Mesendoderm (in vitro differentiated cells): ENCODE measurements at regions not wholly inside any gene's neighbourhood (a gene's known extent, or its start where the extent isn't known, plus 50 kb on each side); places are given as distances from the start of the nearest gene placed in this dataset.
A peak's percentile ranks its signal among the peaks of the same experiment; 100 is the strongest.

Source experiments
- DNase-seq: peaks from one replicate; pipeline ENCODE4 v3.0.0; 2013
- H2AK5ac ChIP-seq: 2 replicates; pipeline ENCODE4 v1.6.1; 2013; ENCODE audit warnings: low read length, inconsistent platforms
- H2BK120ac ChIP-seq: 2 replicates; pipeline ENCODE4 v1.6.1; 2013; ENCODE audit warnings: low read depth, mild to moderate bottlenecking, low read length, moderate library complexity, mixed read lengths
- H2BK15ac ChIP-seq: replicated peaks from 2 replicates; pipeline ENCODE4 v1.6.1; 2013; ENCODE audit warnings: low read depth, mild to moderate bottlenecking, moderate library complexity
- H2BK5ac ChIP-seq: 2 replicates; pipeline ENCODE4 v1.6.1; 2013; ENCODE audit warnings: low read length, inconsistent platforms
- H3K18ac ChIP-seq: 2 replicates; pipeline ENCODE4 v1.6.1; 2013; ENCODE audit warnings: mild to moderate bottlenecking, low read length, mixed read lengths
- H3K23ac ChIP-seq: one replicate; pipeline ENCODE4 v1.6.1; 2013; ENCODE audit warnings: low read length
- H3K27ac ChIP-seq: 2 replicates; pipeline ENCODE4 v1.5.1; 2013; ENCODE audit warnings: low read depth, mild to moderate bottlenecking, inconsistent platforms, low read length, moderate library complexity
- H3K27me3 ChIP-seq: 2 replicates; pipeline ENCODE4 v1.6.1; 2013; ENCODE audit warnings: low read length, control low read depth, mild to moderate bottlenecking, inconsistent platforms; ENCODE audit not compliant: insufficient read depth, poor library complexity
- H3K36me3 ChIP-seq: 2 replicates; pipeline ENCODE4 v1.6.1; 2013; ENCODE audit warnings: low read length, inconsistent platforms; ENCODE audit not compliant: control insufficient read depth, insufficient read depth
- H3K4ac ChIP-seq: one replicate; pipeline ENCODE4 v1.6.1; 2013; ENCODE audit warnings: low read depth, mild to moderate bottlenecking, low read length, moderate library complexity
- H3K4me1 ChIP-seq: 2 replicates; pipeline ENCODE4 v1.6.1; 2013; ENCODE audit warnings: low read depth, low read length, inconsistent platforms; ENCODE audit not compliant: control insufficient read depth
- H3K4me2 ChIP-seq: 2 replicates; pipeline ENCODE4 v1.6.1; 2013; ENCODE audit warnings: low read length
- H3K4me3 ChIP-seq: 2 replicates; pipeline ENCODE4 v1.5.1; 2013; ENCODE audit warnings: mild to moderate bottlenecking, low read length
- H3K56ac ChIP-seq: one replicate; pipeline ENCODE4 v1.6.1; 2013; ENCODE audit warnings: low read length
- H3K79me1 ChIP-seq: 2 replicates; pipeline ENCODE4 v1.6.1; 2013; ENCODE audit warnings: low read length, inconsistent platforms
- H3K79me2 ChIP-seq: 2 replicates; pipeline ENCODE4 v1.6.1; 2013; ENCODE audit warnings: mild to moderate bottlenecking, low read length; ENCODE audit not compliant: control insufficient read depth, insufficient read depth
- H3K9ac ChIP-seq: 2 replicates; pipeline ENCODE4 v1.6.1; 2013; ENCODE audit warnings: low read length, inconsistent platforms
- H4K5ac ChIP-seq: one replicate; pipeline ENCODE4 v1.6.1; 2013; ENCODE audit warnings: low read length
- H4K8ac ChIP-seq: one replicate; pipeline ENCODE4 v1.6.1; 2013; ENCODE audit warnings: low read depth, mild to moderate bottlenecking, control low read depth, low read length, moderate library complexity
- WGBS: extraction: QIAGEN DNeasy Blood & Tissue Kit; methylation state at CpG from one replicate; pipeline ENCODE4 v1.1.7; 2013; ENCODE audit warnings: low lambda C conversion rate, missing lambda C conversion rate; ENCODE audit not compliant: insufficient coverage; ENCODE audit errors: extremely low coverage; 5-methylcytosine and 5-hydroxymethylcytosine counted together

- no peaks in the 10 kb centered on the region for H3K79me1 ChIP-seq
- no CpG with 5 or more reads among the region's 1 CpG for WGBS
- no peak overlapping the region for H3K4me3 ChIP-seq
- H3K9ac ChIP-seq: no peak overlapping the region
- DNase-seq: peak; percentile 22
- H2BK5ac ChIP-seq: no peak overlapping the region
- no peak overlapping the region for H3K23ac ChIP-seq
- H4K8ac ChIP-seq: no peak overlapping the region
- H3K56ac ChIP-seq: no peak overlapping the region
- no peak overlapping the region for H2AK5ac ChIP-seq
- no peak overlapping the region for H2BK15ac ChIP-seq
- no peaks in the 10 kb centered on the region for H3K79me2 ChIP-seq
- H3K4ac ChIP-seq: no peak overlapping the region
- H3K18ac ChIP-seq: no peak overlapping the region
- H2BK120ac ChIP-seq: no peak overlapping the region
- no peak overlapping the region for H3K27ac ChIP-seq
- H4K5ac ChIP-seq: no peak overlapping the region
- H3K4me1 ChIP-seq: no peaks in the 10 kb centered on the region
- H3K36me3 ChIP-seq: no peaks in the 10 kb centered on the region
- no peak overlapping the region for H3K4me2 ChIP-seq
- no peaks in the 10 kb centered on the region for H3K27me3 ChIP-seq
These were observed 669.6 kb downstream of the PCDH17 start for GRCh38 chr13:58300974-58301681.

DNA sequence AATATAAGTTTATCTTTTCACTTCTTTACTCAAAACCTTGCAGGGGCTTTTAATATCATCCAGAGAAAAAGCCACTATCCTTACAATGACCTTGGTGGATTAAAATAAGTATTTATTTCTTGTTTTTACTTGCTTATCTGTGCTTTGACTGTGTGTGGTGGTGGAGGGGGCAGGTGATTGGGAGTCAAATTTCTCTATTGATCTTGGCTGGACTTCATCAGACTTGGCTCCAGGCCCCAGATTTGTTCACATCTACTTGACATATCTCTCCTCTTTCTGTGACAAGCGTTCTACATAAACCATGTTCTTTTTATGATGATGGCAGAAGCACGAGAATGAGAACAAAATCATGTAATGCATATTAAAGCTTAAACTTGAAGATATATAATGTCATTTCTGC, 670.8 kb downstream of the PCDH17 start:
- Histone ChIP-seq H3K9ac (no peak overlapping the region), H3K79me2 (no peaks in the 10 kb centered on the region), H3K4me3 (no peak overlapping the region), H2AK5ac (no peak overlapping the region), H2BK15ac (no peak overlapping the region), H2BK5ac (no peak overlapping the region), H3K27me3 (no peaks in the 10 kb centered on the region), H3K27ac (no peak overlapping the region), H3K56ac (no peak overlapping the region), H3K18ac (no peak overlapping the region), H3K36me3 (no peaks in the 10 kb centered on the region), H3K4me2 (no peak overlapping the region), H2BK120ac (no peak overlapping the region), H3K79me1 (no peaks in the 10 kb centered on the region), H3K23ac (no peak overlapping the region), H3K4ac (no peak overlapping the region), H4K8ac (no peak overlapping the region), H4K5ac (no peak overlapping the region), H3K4me1 (no peaks in the 10 kb centered on the region)
- no peak for DNase-seq
- WGBS: no CpG with 5 or more reads among the region's 2 CpGs

DNA sequence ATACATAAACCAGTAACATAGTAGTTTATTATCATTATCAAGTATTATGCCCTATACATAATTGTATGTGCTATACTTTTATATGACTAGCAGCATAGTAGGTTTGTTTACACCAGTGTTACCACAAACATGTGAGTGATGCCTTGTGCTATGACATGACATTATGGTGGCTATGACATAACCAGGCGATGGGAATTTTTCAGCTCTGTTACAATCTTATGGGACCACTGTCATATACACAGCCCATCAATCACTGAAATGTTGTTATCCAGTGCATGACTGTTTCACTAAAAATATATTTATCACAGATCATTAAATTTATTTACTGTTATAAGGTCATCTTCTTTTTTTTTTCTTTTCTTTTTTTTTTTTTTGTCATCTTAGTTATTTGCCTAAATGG, 674.5 kb downstream of the PCDH17 start:
- H2BK120ac ChIP-seq: no peak overlapping the region
- H3K4me3 ChIP-seq: no peak overlapping the region
- H3K4ac ChIP-seq: no peak overlapping the region
- H3K27me3 ChIP-seq: no peaks in the 10 kb centered on the region
- H2BK5ac ChIP-seq: no peak overlapping the region
- no peak overlapping the region for H3K18ac ChIP-seq
- no peak overlapping the region for H3K9ac ChIP-seq
- H4K5ac ChIP-seq: no peak overlapping the region
- no peaks in the 10 kb centered on the region for H3K79me2 ChIP-seq
- no peak overlapping the region for H3K56ac ChIP-seq
- H3K4me1 ChIP-seq: no peaks in the 10 kb centered on the region
- no peak overlapping the region for H2AK5ac ChIP-seq
- no CpG with 5 or more reads among the region's 1 CpG for WGBS
- H3K79me1 ChIP-seq: no peaks in the 10 kb centered on the region
- H3K36me3 ChIP-seq: no peaks in the 10 kb centered on the region
- no peak for DNase-seq
- no peak overlapping the region for H3K23ac ChIP-seq
- H4K8ac ChIP-seq: no peak overlapping the region
- H2BK15ac ChIP-seq: no peak overlapping the region
- no peak overlapping the region for H3K4me2 ChIP-seq
- H3K27ac ChIP-seq: no peak overlapping the region

DNA sequence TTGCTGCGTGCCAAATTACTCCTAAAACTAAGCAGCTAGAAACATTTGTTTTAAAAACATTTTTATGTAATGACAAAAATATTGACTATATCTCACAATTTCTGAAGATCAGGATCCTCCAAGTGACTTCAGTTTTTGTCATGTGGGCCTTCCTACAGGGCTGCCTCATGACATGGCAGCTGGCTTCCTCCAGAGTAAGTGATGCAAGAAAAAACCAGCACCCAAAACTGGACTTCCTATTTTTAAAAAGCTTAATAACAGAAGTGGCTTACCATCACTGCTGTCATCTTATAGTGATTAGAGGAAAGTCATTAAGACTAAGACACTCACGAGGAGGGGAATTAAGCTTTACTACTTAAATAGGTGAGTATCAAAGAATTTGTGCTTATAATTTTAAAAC, 681.7 kb downstream of the PCDH17 start:
- no peaks in the 10 kb centered on the region for H3K36me3 ChIP-seq
- no peak overlapping the region for H2BK120ac ChIP-seq
- H3K79me1 ChIP-seq: no peaks in the 10 kb centered on the region
- no peaks in the 10 kb centered on the region for H3K4me1 ChIP-seq
- H4K8ac ChIP-seq: no peak overlapping the region
- H3K27me3 ChIP-seq: no peaks in the 10 kb centered on the region
- H3K56ac ChIP-seq: no peak overlapping the region
- H3K4me3 ChIP-seq: no peak overlapping the region
- H2BK5ac ChIP-seq: no peak overlapping the region
- no peak overlapping the region for H2AK5ac ChIP-seq
- H3K18ac ChIP-seq: no peak overlapping the region
- DNase-seq: no peak
- no peak overlapping the region for H2BK15ac ChIP-seq
- H3K4ac ChIP-seq: no peak overlapping the region
- H3K23ac ChIP-seq: no peak overlapping the region
- no peak overlapping the region for H4K5ac ChIP-seq
- no peak overlapping the region for H3K9ac ChIP-seq
- H3K27ac ChIP-seq: no peak overlapping the region
- no peak overlapping the region for H3K4me2 ChIP-seq
- no CpG with 5 or more reads among the region's 2 CpGs for WGBS
- no peaks in the 10 kb centered on the region for H3K79me2 ChIP-seq

DNA sequence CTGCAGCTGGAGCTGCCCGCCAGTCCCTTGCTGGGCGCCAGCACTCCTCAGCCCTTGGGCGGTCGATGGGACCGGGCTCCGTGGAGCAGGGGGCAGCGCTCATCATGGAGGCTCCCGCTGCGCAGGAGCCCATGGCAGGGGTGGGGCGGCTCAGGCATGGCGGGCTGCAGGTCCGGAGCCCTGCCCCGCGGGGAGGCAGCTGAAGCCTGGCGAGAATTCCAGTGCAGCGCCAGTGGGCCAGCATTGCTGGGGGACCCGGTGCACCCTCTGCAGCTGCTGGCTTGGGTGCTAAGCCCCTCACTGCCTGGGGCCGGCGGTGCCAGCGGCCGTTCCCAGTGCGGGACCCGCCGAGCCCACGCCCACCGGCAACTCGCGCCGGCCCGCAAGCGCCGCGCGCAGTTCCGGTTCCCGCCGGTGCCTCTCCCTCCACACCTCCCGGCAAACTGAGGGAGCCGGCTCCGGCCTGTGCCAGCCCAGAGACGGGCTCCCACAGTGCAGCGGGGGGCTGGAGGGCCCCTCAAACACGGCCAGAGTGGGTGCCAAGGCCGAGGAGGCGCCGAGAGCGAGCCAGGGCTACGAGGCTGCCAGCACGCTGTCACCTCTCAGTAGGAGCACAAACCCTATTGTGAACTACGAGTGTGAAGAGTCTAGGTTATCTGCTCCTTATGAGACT, 687.1 kb downstream of the PCDH17 start:
- H3K23ac ChIP-seq: no peak overlapping the region
- H4K5ac ChIP-seq: no peak overlapping the region
- no peak overlapping the region for H3K27ac ChIP-seq
- H3K9ac ChIP-seq: no peak overlapping the region
- no peaks in the 10 kb centered on the region for H3K36me3 ChIP-seq
- no peak overlapping the region for H3K4ac ChIP-seq
- H3K79me1 ChIP-seq: no peaks in the 10 kb centered on the region
- H2AK5ac ChIP-seq: no peak overlapping the region
- no peaks in the 10 kb centered on the region for H3K4me1 ChIP-seq
- H3K27me3 ChIP-seq: no peaks in the 10 kb centered on the region
- H2BK5ac ChIP-seq: no peak overlapping the region
- H3K79me2 ChIP-seq: no peaks in the 10 kb centered on the region
- no peak overlapping the region for H3K4me3 ChIP-seq
- DNase-seq: no peak
- no peak overlapping the region for H4K8ac ChIP-seq
- no CpG with 5 or more reads among the region's 50 CpGs for WGBS
- no peak overlapping the region for H3K18ac ChIP-seq
- H2BK15ac ChIP-seq: no peak overlapping the region
- no peak overlapping the region for H3K56ac ChIP-seq
- no peak overlapping the region for H2BK120ac ChIP-seq
- no peak overlapping the region for H3K4me2 ChIP-seq

DNA sequence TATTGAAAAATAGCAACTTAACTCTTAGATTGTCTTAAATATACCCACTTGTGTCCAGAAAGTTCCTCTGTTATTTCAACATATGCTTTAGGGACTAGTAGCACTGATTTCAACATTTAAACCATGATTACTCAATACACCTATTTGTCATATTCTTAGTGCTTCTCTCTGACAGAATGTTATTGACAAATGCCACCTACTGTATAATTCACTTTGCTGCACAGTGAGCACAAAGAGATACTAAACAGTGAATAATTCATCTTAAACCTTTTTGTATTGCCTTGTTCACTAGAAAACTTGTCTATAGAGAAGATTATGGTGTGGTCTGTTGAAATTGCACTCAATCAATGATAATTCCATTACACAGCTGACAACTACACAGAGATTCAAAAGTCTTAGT, 692.6 kb downstream of the PCDH17 start:
- no peaks in the 10 kb centered on the region for H3K4me1 ChIP-seq
- no peak overlapping the region for H3K4me2 ChIP-seq
- no peaks in the 10 kb centered on the region for H3K36me3 ChIP-seq
- H3K56ac ChIP-seq: no peak overlapping the region
- no peak overlapping the region for H2BK15ac ChIP-seq
- H4K5ac ChIP-seq: no peak overlapping the region
- no peak overlapping the region for H4K8ac ChIP-seq
- H2AK5ac ChIP-seq: no peak overlapping the region
- H2BK120ac ChIP-seq: no peak overlapping the region
- no peak for DNase-seq
- no peak overlapping the region for H3K4me3 ChIP-seq
- H3K9ac ChIP-seq: no peak overlapping the region
- H3K23ac ChIP-seq: no peak overlapping the region
- H3K4ac ChIP-seq: no peak overlapping the region
- no peak overlapping the region for H3K27ac ChIP-seq
- no peaks in the 10 kb centered on the region for H3K27me3 ChIP-seq
- no peak overlapping the region for H2BK5ac ChIP-seq
- H3K18ac ChIP-seq: no peak overlapping the region
- H3K79me1 ChIP-seq: no peaks in the 10 kb centered on the region
- H3K79me2 ChIP-seq: no peaks in the 10 kb centered on the region
